GM12892 (cell line): ENCODE measurements at regions not wholly inside any gene's neighbourhood (a gene's known extent, or its start where the extent isn't known, plus 50 kb on each side); places are given as distances from the start of the nearest gene placed in this dataset.

Source experiments
- POLR2A ChIP-seq: IDR thresholded peaks from 2 replicates; pipeline ENCODE4 v1.6.1; 2011; ENCODE audit warnings: low read depth, low read length, control low read depth
- POLR2AphosphoS5 ChIP-seq: IDR thresholded peaks from 2 replicates; pipeline ENCODE4 v1.6.1; 2011; ENCODE audit warnings: low read depth, low read length, control low read depth
- TAF1 ChIP-seq: IDR thresholded peaks from 2 replicates; pipeline ENCODE4 v1.6.1; 2011; ENCODE audit warnings: low read depth, mild to moderate bottlenecking, control low read depth, low read length, borderline replicate concordance

DNA sequence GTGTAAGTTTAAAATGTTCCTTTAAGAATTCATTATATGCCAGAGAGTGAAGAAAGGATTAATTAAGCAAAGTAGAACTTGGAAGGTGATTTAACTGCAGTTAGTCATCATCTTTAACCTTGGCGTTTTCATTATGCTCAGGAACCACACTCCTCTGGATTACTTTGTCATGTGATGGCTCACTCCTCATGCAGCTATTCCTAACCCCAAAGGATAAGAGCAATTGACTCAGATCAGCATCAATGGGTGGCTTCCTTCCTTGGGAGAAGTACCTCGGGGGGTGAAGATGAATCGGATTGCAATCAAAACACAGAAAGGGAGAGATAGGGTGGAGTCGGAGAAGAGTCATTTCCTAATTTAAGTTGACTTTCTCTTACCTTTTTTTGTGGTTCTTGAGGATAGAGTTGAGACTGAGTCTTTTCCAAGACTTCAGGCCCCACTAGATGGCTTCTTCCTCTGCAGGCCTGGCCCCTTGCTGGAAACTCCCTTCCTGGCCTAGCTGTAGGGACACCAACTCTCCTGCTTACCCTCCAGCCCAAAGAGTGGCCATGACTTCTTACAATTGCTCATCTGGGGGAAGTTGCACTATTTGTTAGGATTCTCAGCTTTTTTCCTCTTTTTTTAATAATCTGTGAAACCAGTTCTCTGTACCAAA is 238.6 kb upstream of the DDHD1 start:
- TF ChIP-seq POLR2A (no peak), TAF1 (no peak), POLR2AphosphoS5 (no peak)
